GM21723 (cell line): ENCODE measurements at regions not wholly inside any gene's neighbourhood (a gene's known extent, or its start where the extent isn't known, plus 50 kb on each side); places are given as distances from the start of the nearest gene placed in this dataset.

Experiments used
- ATAC-seq: cut with Tn5 transposase; IDR thresholded peaks from one replicate; pipeline ENCODE4 v1.9.1; 2021; ENCODE audit warnings: mild to moderate bottlenecking, moderate library complexity; ENCODE audit not compliant: unreplicated experiment

GRCh38 chr7:117972606-117973005 is 99.4 kb upstream of the CTTNBP2 start:
- no peak for ATAC-seq

- ATAC-seq = no peak
These were observed 100.7 kb upstream of the CTTNBP2 start for GRCh38 chr7:117973975-117974374.

GRCh38 chr7:117974891-117975290 is 101.7 kb upstream of the CTTNBP2 start:
- ATAC-seq = no peak

GRCh38 chr7:117975476-117975875 is 102.2 kb upstream of the CTTNBP2 start:
- ATAC-seq = no peak

- ATAC-seq = no peak
These were observed 106.8 kb upstream of the CTTNBP2 start for GRCh38 chr7:117979954-117980497.

- no peak for ATAC-seq
These were observed 109.1 kb upstream of the CTTNBP2 start for GRCh38 chr7:117982071-117983055.

GRCh38 chr7:117986645-117987269 is 113.5 kb upstream of the CTTNBP2 start:
- ATAC-seq = no peak

GRCh38 chr7:117990834-117991233 is 117.6 kb upstream of the CTTNBP2 start:
- no peak for ATAC-seq

- ATAC-seq = no peak
These were observed 119.6 kb upstream of the CTTNBP2 start for GRCh38 chr7:117992635-117993376.

GRCh38 chr7:117993377-117994003 is 120.2 kb upstream of the CTTNBP2 start:
- ATAC-seq = peak; percentile 90

- no peak for ATAC-seq
These were observed 122.8 kb upstream of the CTTNBP2 start for GRCh38 chr7:117995850-117996650.

GRCh38 chr7:117997862-117998825 is 124.9 kb upstream of the CTTNBP2 start:
- ATAC-seq = no peak

- ATAC-seq = no peak
These were observed 127.4 kb upstream of the CTTNBP2 start for GRCh38 chr7:118000480-118001202.

- ATAC-seq = no peak
These were observed 130.2 kb upstream of the CTTNBP2 start for GRCh38 chr7:118003476-118003875.

- no peak for ATAC-seq
These were observed 131.8 kb upstream of the CTTNBP2 start for GRCh38 chr7:118005026-118005425.

- ATAC-seq = no peak
These were observed 133.7 kb upstream of the CTTNBP2 start for GRCh38 chr7:118006979-118007378.

GRCh38 chr7:118009419-118009818 is 136.2 kb upstream of the CTTNBP2 start:
- ATAC-seq = no peak

- ATAC-seq = no peak
These were observed 138.4 kb upstream of the CTTNBP2 start for GRCh38 chr7:118011652-118012051.
